ENCODE measurements at regions not wholly inside any gene's neighbourhood (a gene's known extent, or its start where the extent isn't known, plus 50 kb on each side); places are given as distances from the start of the nearest gene placed in this dataset.

- DNase-seq, result no peak
Observed at GRCh38 chr5:74107899-74108298, 481.9 kb downstream of the ARHGEF28 start.

GRCh38 chr5:74105126-74105780 is 479.3 kb downstream of the ARHGEF28 start:
- peak; percentile 23 for DNase-seq

GRCh38 chr5:74103131-74104023 is 477.4 kb downstream of the ARHGEF28 start:
- DNase-seq, result no peak

GRCh38 chr5:74100268-74100665 is 474.3 kb downstream of the ARHGEF28 start:
- DNase-seq, result no peak

GRCh38 chr5:74099538-74100267 is 473.7 kb downstream of the ARHGEF28 start:
- DNase-seq, result no peak

- DNase-seq, result no peak
Observed at GRCh38 chr5:74098941-74099340, 472.9 kb downstream of the ARHGEF28 start.

- DNase-seq, result no peak
Observed at GRCh38 chr5:74098456-74098855, 472.5 kb downstream of the ARHGEF28 start.

- DNase-seq, result no peak
Observed at GRCh38 chr5:74096325-74096724, 470.3 kb downstream of the ARHGEF28 start.

- no peak for DNase-seq
Observed at GRCh38 chr5:74095871-74096270, 469.9 kb downstream of the ARHGEF28 start.

GRCh38 chr5:74094782-74095108 is 468.7 kb downstream of the ARHGEF28 start:
- no peak for DNase-seq

- DNase-seq, result no peak
Observed at GRCh38 chr5:74094096-74094781, 468.2 kb downstream of the ARHGEF28 start.

GRCh38 chr5:74093561-74093960 is 467.6 kb downstream of the ARHGEF28 start:
- no peak for DNase-seq

GRCh38 chr5:74092766-74093165 is 466.8 kb downstream of the ARHGEF28 start:
- DNase-seq, result no peak

GRCh38 chr5:74085782-74086181 is 459.8 kb downstream of the ARHGEF28 start:
- DNase-seq, result no peak

GRCh38 chr5:74085186-74085585 is 459.2 kb downstream of the ARHGEF28 start:
- DNase-seq, result no peak

GRCh38 chr5:74083096-74083791 is 457.2 kb downstream of the ARHGEF28 start:
- no peak for DNase-seq

- DNase-seq, result no peak
Observed at GRCh38 chr5:74082512-74083055, 456.6 kb downstream of the ARHGEF28 start.

- no peak for DNase-seq
Observed at GRCh38 chr5:74081126-74081525, 455.1 kb downstream of the ARHGEF28 start.

GRCh38 chr5:74079971-74080556 is 454.1 kb downstream of the ARHGEF28 start:
- no peak for DNase-seq

- DNase-seq, result no peak
Observed at GRCh38 chr5:74075501-74076484, 449.8 kb downstream of the ARHGEF28 start.
